HK-2 (cell line): ENCODE measurements at regions not wholly inside any gene's neighbourhood (a gene's known extent, or its start where the extent isn't known, plus 50 kb on each side); places are given as distances from the start of the nearest gene placed in this dataset.

ENCODE experiments used
- DNase-seq: peaks from one replicate; pipeline ENCODE4 v3.0.0-alpha.2; 2018; ENCODE audit not compliant: unreplicated experiment

- no peak for DNase-seq
Measured at GRCh38 chr2:67237288-67237687, 159.8 kb upstream of the ETAA1 start.

- no peak for DNase-seq
Measured at GRCh38 chr2:67240507-67240906, 156.6 kb upstream of the ETAA1 start.

GRCh38 chr2:67241453-67241852 lies 155.7 kb upstream of the ETAA1 start:
- DNase-seq = no peak

- no peak for DNase-seq
Measured at GRCh38 chr2:67242456-67242855, 154.7 kb upstream of the ETAA1 start.

GRCh38 chr2:67243919-67244318 lies 153.2 kb upstream of the ETAA1 start:
- no peak for DNase-seq

GRCh38 chr2:67246791-67247190 lies 150.3 kb upstream of the ETAA1 start:
- no peak for DNase-seq

- no peak for DNase-seq
Measured at GRCh38 chr2:67251741-67252140, 145.4 kb upstream of the ETAA1 start.

GRCh38 chr2:67255933-67256615 lies 141.1 kb upstream of the ETAA1 start:
- no peak for DNase-seq

- no peak for DNase-seq
Measured at GRCh38 chr2:67256892-67257291, 140.2 kb upstream of the ETAA1 start.

GRCh38 chr2:67258122-67258521 lies 139.0 kb upstream of the ETAA1 start:
- no peak for DNase-seq

GRCh38 chr2:67258831-67259230 lies 138.3 kb upstream of the ETAA1 start:
- no peak for DNase-seq

GRCh38 chr2:67259556-67260342 lies 137.4 kb upstream of the ETAA1 start:
- peak; percentile 10 for DNase-seq

- peak; percentile 64 for DNase-seq
Measured at GRCh38 chr2:67260343-67261277, 136.5 kb upstream of the ETAA1 start.

GRCh38 chr2:67267241-67267640 lies 129.9 kb upstream of the ETAA1 start:
- no peak for DNase-seq

GRCh38 chr2:67268797-67269196 lies 128.3 kb upstream of the ETAA1 start:
- DNase-seq = no peak

- no peak for DNase-seq
Measured at GRCh38 chr2:67272195-67272594, 124.9 kb upstream of the ETAA1 start.

- DNase-seq = no peak
Measured at GRCh38 chr2:67277450-67277849, 119.7 kb upstream of the ETAA1 start.

GRCh38 chr2:67281101-67281500 lies 116.0 kb upstream of the ETAA1 start:
- no peak for DNase-seq

GRCh38 chr2:67283641-67284040 lies 113.5 kb upstream of the ETAA1 start:
- no peak for DNase-seq

- DNase-seq = no peak
Measured at GRCh38 chr2:67286981-67287759, 110.0 kb upstream of the ETAA1 start.

GRCh38 chr2:67289271-67289670 lies 107.9 kb upstream of the ETAA1 start:
- no peak for DNase-seq
